G401.6 (cell line): ENCODE measurements at regions not wholly inside any gene's neighbourhood (a gene's known extent, or its start where the extent isn't known, plus 50 kb on each side); places are given as distances from the start of the nearest gene placed in this dataset.
"Not testable (repeated sequence)": the region's sequence is repeated elsewhere in the genome, so short reads cannot be mapped to it uniquely, and the experiment has no call there.

Source experiments
- FAIRE-seq: peaks from 2 replicates; lab custom pipeline; 2012; peaks lifted over from hg19 to GRCh38; lab: Jason Lieb, UNC

GRCh38 chr13:99734013-99734693, 232.9 kb downstream of the TM9SF2 start:
- FAIRE-seq, result peak; percentile 97

GRCh38 chr13:99733346-99733745, 232.1 kb downstream of the TM9SF2 start:
- no peak for FAIRE-seq

GRCh38 chr13:99731747-99732146, 230.5 kb downstream of the TM9SF2 start:
- no peak for FAIRE-seq

- no peak for FAIRE-seq
Measured at GRCh38 chr13:99730403-99730802, 229.1 kb downstream of the TM9SF2 start.

GRCh38 chr13:99729745-99730144, 228.5 kb downstream of the TM9SF2 start:
- no peak for FAIRE-seq

- not testable (repeated sequence) for FAIRE-seq
Measured at GRCh38 chr13:99727651-99728050, 226.4 kb downstream of the TM9SF2 start.

- no peak for FAIRE-seq
Measured at GRCh38 chr13:99726282-99726894, 225.1 kb downstream of the TM9SF2 start.

GRCh38 chr13:99725644-99726043, 224.4 kb downstream of the TM9SF2 start:
- FAIRE-seq, result peak; percentile 91

- peak; percentile 11 for FAIRE-seq
Measured at GRCh38 chr13:99724633-99725517, 223.6 kb downstream of the TM9SF2 start.

GRCh38 chr13:99723878-99724277, 222.6 kb downstream of the TM9SF2 start:
- peak; percentile 37 for FAIRE-seq

- FAIRE-seq, result no peak
Measured at GRCh38 chr13:99722931-99723330, 221.7 kb downstream of the TM9SF2 start.

GRCh38 chr13:99722338-99722818, 221.1 kb downstream of the TM9SF2 start:
- peak; percentile 8 for FAIRE-seq

GRCh38 chr13:99721606-99722337, 220.5 kb downstream of the TM9SF2 start:
- FAIRE-seq, result no peak

- peak; percentile 63 for FAIRE-seq
Measured at GRCh38 chr13:99717959-99718674, 216.8 kb downstream of the TM9SF2 start.

- no peak for FAIRE-seq
Measured at GRCh38 chr13:99709134-99709533, 207.9 kb downstream of the TM9SF2 start.

- no peak for FAIRE-seq
Measured at GRCh38 chr13:99704390-99704789, 203.1 kb downstream of the TM9SF2 start.

- no peak for FAIRE-seq
Measured at GRCh38 chr13:99703908-99704307, 202.6 kb downstream of the TM9SF2 start.

GRCh38 chr13:99702687-99703319, 201.5 kb downstream of the TM9SF2 start:
- FAIRE-seq, result no peak

- no peak for FAIRE-seq
Measured at GRCh38 chr13:99700468-99700867, 199.2 kb downstream of the TM9SF2 start.

GRCh38 chr13:99698816-99699099, 197.5 kb downstream of the TM9SF2 start:
- peak; percentile 55 for FAIRE-seq
